ENCODE measurements at regions not wholly inside any gene's neighbourhood (a gene's known extent, or its start where the extent isn't known, plus 50 kb on each side); places are given as distances from the start of the nearest gene placed in this dataset.

GRCh38 chr4:164648151-164648848 lies 105.6 kb upstream of the SMIM31 start (continued):
- TF ChIP-seq ZNF701 (tag by site-specific recombination; IDR thresholded peaks at IDR 0.05): no peak

GRCh38 chr4:164648849-164649212 lies 105.1 kb upstream of the SMIM31 start:
- Histone ChIP-seq H3K36me3 (ENCODE audit: control insufficient read depth in 2 of 2, insufficient read depth in 1 of 2, low read length in 2 of 2) (no peaks in the 10 kb centered on the region), H3K4me1 (ENCODE audit: control insufficient read depth, insufficient read depth, low read length) (no peaks in the 10 kb centered on the region), H3K4me3 (ENCODE audit: low read depth, low read length) (no peak overlapping the region), H3K27ac (ENCODE audit: extremely low read depth, low read depth, low read length) (no peak overlapping the region), H3K9me3 (ENCODE audit: control insufficient read depth, insufficient read depth, low read depth, low read length) (no peaks in the 10 kb centered on the region)
- CTCF ChIA-PET: no interaction called here
- POLR2A ChIA-PET: no interaction called here
- no peak for TF ChIP-seq ZFP37 (tag by site-specific recombination; IDR thresholded peaks at IDR 0.05)
- no peak for TF ChIP-seq ZNF311 (tag by site-specific recombination; IDR thresholded peaks at IDR 0.05; ENCODE audit: borderline replicate concordance)
- no peak for TF ChIP-seq ZNF776 (tag by site-specific recombination; IDR thresholded peaks at IDR 0.05; ENCODE audit: borderline replicate concordance)
- no peak for TF ChIP-seq ZNF146 (tag by site-specific recombination; IDR thresholded peaks at IDR 0.05)
- no peak for TF ChIP-seq ZNF416 (tag by site-specific recombination; IDR thresholded peaks at IDR 0.05)
- TF ChIP-seq PRDM6 (tag by site-specific recombination; IDR thresholded peaks at IDR 0.05): no peak
- TF ChIP-seq ZNF596 (tag by site-specific recombination; IDR thresholded peaks at IDR 0.05): no peak
- TF ChIP-seq ZNF704 (tag by site-specific recombination; IDR thresholded peaks at IDR 0.05): no peak
- no peak for TF ChIP-seq ZNF426 (tag by site-specific recombination; IDR thresholded peaks at IDR 0.05)
- no peak for TF ChIP-seq ZNF341 (tag by site-specific recombination; IDR thresholded peaks at IDR 0.05; ENCODE audit: low read depth)
- no peak for TF ChIP-seq SETDB1 (IDR thresholded peaks at IDR 0.05; ENCODE audit: insufficient read length, low read length)
- no peak for TF ChIP-seq ZSCAN23 (tag by site-specific recombination; IDR thresholded peaks at IDR 0.05)

GRCh38 chr4:164659765-164660164 lies 94.2 kb upstream of the SMIM31 start:
- no peak overlapping the region for H3K27ac ChIP-seq (ENCODE audit: extremely low read depth, low read depth, low read length)
- no peak overlapping the region for H3K4me3 ChIP-seq (ENCODE audit: low read depth, low read length)
- CTCF ChIA-PET: no interaction called here
- no peaks in the 10 kb centered on the region for H3K36me3 ChIP-seq (ENCODE audit: control insufficient read depth in 2 of 2, insufficient read depth in 1 of 2, low read length in 2 of 2)
- no peaks in the 10 kb centered on the region for H3K9me3 ChIP-seq (ENCODE audit: control insufficient read depth, insufficient read depth, low read depth, low read length)
- POLR2A ChIA-PET: no interaction called here
- no peaks in the 10 kb centered on the region for H3K4me1 ChIP-seq (ENCODE audit: control insufficient read depth, insufficient read depth, low read length)
- no peak for TF ChIP-seq MYNN (tag by site-specific recombination; IDR thresholded peaks at IDR 0.05; ENCODE audit: borderline replicate concordance)
- no peak for TF ChIP-seq ZNF548 (tag by site-specific recombination; IDR thresholded peaks at IDR 0.05)
- no peak for TF ChIP-seq RBAK (tag by site-specific recombination; IDR thresholded peaks at IDR 0.05)
- TF ChIP-seq ZNF112 (tag by site-specific recombination; IDR thresholded peaks at IDR 0.05): no peak
- TF ChIP-seq ZNF510 (tag by site-specific recombination; IDR thresholded peaks at IDR 0.05; ENCODE audit: insufficient replicate concordance): no peak
- TF ChIP-seq ZNF623 (tag by site-specific recombination; IDR thresholded peaks at IDR 0.05): no peak
- no peak for TF ChIP-seq ZNF133 (tag by site-specific recombination; IDR thresholded peaks at IDR 0.05)
- no peak for TF ChIP-seq ZNF138 (tag by site-specific recombination; IDR thresholded peaks at IDR 0.05; ENCODE audit: borderline replicate concordance)
- no peak for TF ChIP-seq ZNF561 (tag by site-specific recombination; IDR thresholded peaks at IDR 0.05; ENCODE audit: borderline replicate concordance)
- no peak for TF ChIP-seq ZNF776 (tag by site-specific recombination; IDR thresholded peaks at IDR 0.05; ENCODE audit: borderline replicate concordance)
- TF ChIP-seq ZNF280C (tag by site-specific recombination; IDR thresholded peaks at IDR 0.05): no peak
- no peak for TF ChIP-seq ZBTB7A (tag by site-specific recombination; IDR thresholded peaks at IDR 0.05; ENCODE audit: low read depth)
- TF ChIP-seq PRDM4 (tag by site-specific recombination; IDR thresholded peaks at IDR 0.05): no peak
- no peak for TF ChIP-seq MEIS1 (CRISPR knock-in tag; IDR thresholded peaks at IDR 0.05; ENCODE audit: borderline replicate concordance)
- no peak for TF ChIP-seq MZF1 (tag by site-specific recombination; IDR thresholded peaks at IDR 0.05; ENCODE audit: borderline replicate concordance)
- TF ChIP-seq EGR2 (tag by site-specific recombination; IDR thresholded peaks at IDR 0.05; ENCODE audit: low read depth): no peak
